DMS114 treated with DMSO at 0.1 percent for 48 hours (cell line): ENCODE measurements at regions not wholly inside any gene's neighbourhood (a gene's known extent, or its start where the extent isn't known, plus 50 kb on each side); places are given as distances from the start of the nearest gene placed in this dataset.

ENCODE experiments used
- DNase-seq: peaks from one replicate; lab custom pipeline; 2025; ENCODE audit not compliant: unreplicated experiment; lab: John Stamatoyannopoulos, UW

- DNase-seq, result no peak
Observed at GRCh38 chr2:7281231-7282201, 364.3 kb downstream of the RNF144A start.

DNA sequence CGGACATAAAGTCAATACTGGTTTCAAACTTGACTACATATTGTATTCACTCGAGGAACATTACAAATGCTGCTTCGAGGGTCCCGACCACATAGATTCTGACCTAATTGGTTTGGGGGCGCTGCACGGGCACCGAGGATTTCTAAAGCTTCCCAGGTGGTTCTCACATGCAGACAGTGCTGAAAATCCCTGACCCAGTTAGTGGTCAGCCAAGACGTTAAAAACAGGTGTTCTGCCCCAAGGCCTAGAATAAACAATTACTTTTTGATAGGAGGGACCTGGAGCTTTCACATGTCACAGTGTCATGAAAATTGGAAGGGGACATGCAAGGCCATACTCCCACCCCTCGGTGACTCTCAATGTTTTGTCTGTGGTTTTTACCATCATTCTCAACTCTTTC is 368.9 kb downstream of the RNF144A start:
- no peak for DNase-seq

GRCh38 chr2:7288484-7288883 is 371.3 kb downstream of the RNF144A start:
- DNase-seq, result no peak

- DNase-seq, result no peak
Observed at GRCh38 chr2:7289697-7290096, 372.5 kb downstream of the RNF144A start.

GRCh38 chr2:7292154-7292691 is 375.0 kb downstream of the RNF144A start:
- DNase-seq, result no peak

DNA sequence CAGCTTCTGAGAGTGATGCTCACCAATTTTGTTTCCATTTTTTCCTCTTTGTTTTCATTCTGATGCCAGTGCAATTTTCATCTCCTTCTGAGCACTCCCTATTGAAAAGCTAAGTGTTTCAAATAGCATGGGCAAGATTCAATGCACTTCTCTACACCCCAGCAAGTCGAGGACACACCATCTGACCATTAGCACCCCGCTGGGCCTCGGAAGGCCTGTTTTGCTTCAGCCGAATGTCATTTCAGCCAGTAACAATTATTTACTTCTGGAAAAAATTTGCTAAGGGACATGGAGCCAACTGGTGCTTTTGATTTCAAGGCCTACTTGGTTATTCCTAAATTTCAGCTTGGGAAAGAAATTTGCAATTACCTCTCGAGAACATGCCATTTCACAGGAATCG is 392.4 kb downstream of the RNF144A start:
- no peak for DNase-seq

DNA sequence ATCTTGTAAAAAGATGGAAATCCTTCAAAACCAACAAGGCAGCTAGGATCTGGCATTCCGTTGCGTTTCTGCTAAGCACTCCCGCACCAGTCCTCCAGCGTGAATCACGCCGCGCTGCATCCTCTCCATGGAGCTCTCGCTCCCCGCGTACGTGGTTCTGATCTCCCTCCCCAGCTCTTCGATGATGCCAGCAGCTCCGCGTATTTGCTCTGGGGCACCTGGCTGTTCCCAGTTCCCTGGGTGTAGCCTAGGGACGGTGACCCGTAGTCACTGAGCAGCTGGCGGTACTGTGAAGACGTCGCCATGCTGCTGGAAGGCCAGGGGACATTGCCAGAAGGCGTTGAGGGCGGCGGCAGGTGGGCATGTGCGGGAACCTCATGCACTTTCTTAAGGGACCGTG is 407.5 kb downstream of the RNF144A start:
- DNase-seq, result no peak

DNA sequence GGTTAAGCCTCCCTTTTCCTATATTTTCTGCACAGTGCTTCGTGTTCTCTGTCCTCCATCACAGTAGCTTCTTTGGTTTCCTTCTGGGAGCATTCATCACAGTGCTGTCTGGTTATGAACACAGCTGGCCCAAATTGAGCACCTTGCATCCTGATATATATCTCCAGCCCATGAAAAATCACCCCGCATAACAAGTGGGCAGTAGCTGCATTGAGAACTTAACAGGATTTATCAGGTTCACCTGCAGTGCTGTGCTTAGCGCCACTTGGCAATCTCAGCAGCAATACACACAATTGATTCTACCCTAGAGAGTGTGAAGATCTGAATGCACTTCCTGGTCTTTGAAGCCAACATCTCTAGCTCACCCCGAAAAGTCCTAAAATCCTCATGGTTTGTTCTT is 408.0 kb downstream of the RNF144A start:
- DNase-seq, result no peak

- DNase-seq, result no peak
Observed at GRCh38 chr2:7329465-7329864, 412.3 kb downstream of the RNF144A start.

DNA sequence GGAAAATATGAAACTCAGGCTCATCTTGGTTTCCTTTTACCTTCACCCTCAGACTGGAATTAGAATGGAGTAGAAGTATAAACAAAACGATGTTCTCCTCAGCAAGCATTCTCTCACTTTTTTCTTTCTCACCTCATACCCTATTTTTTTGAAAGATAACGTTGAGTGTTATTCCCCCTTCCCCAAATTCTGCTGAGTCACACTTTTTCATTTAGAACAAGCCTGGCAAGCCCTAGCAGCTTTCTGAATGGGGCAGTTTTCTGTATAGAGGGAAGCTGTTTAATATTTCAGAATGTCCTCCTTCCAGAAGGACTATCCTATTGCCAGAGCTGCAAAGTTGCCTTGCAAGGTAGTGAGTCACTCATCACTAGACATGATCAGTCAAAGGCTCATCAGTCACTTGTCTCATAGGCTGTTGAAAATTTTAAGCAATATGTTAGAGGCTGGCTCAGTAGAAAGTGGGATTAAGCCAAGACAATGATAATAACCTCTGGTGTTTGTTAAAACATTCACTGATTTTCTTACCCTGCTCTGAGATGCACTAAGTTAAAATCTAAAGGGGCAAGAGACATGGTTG is 416.1 kb downstream of the RNF144A start:
- no peak for DNase-seq

DNA sequence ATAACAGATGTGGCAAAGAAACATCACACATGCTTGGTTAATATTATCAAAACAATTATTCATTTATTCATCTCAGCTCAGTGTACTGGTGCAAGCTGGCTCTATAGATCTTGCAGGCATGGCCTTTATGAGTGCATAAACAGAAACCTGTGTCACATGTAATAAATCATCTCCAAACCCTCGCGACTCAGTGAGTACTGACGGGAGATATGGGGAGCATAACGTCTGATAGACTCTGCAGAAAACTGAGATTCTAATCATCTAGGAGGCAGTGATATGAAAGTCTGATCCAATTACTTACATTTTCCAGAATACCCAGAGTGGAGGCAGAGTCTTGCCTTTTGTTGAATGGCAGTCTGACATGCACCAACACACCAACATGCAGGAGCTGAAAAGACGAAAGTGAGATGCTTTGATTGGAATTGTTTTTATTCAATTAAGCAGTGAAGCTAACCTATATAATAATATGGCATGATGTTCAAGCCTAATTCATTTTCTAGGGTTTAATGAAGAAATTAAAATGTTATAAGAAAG is 416.8 kb downstream of the RNF144A start:
- no peak for DNase-seq

DNA sequence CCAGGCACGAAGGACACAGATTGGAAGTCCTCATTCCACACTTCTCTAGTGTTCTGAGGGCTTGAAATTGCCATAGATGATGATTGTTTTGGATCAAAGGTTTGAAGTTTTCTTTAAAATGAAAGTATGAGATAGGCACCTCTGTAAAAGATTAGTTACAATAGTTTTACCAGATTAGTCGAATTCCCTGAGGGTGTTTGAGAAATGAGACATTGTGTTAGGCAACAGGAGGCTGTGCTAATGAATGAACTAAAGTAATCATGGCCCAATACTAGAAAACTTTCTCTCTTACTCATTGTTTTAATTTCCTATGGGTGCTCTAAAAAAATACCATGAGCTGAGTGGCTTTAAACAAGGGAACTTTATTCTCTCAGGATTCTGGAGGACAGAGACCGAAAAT is 421.7 kb downstream of the RNF144A start:
- no peak for DNase-seq

- DNase-seq, result no peak
Observed at GRCh38 chr2:7346336-7346735, 429.1 kb downstream of the RNF144A start.

DNA sequence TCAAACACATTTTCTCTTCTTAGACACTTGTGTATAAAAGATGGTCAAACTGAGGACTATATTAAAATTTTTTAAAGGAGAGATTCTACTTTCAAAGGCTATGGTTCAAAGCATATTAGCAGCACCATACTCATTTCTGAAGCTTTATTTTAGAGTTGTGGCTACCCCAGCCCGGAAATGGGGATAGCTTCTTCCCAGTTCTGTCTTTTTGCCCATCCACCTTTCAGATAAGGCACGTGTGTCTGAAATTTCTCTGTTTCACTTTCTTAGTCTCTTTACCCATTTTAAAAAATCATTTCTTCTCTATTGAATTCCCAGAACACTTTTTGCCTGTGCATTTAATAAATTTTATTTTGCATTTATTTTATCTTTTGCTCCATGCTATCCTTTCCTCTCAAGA is 431.5 kb downstream of the RNF144A start:
- no peak for DNase-seq

DNA sequence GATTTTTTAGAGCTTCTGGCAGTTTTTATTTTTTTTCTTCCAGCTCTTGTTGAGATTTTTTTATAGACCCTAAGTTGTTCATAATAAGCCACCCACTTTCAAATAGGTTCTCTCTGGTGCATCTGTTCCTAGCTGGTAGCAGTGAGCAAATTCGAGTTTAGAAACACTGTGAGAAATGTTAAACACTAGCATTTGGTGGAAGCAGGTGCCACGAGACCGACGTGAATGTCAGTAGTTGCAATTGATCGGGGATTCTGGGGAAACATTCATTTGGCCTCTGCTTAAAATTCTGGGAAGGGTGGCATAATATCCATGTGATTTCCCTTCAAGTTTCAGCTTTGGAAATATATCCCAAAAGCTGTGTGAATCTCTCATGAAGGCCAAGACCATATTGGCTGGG is 435.0 kb downstream of the RNF144A start:
- DNase-seq, result no peak

DNA sequence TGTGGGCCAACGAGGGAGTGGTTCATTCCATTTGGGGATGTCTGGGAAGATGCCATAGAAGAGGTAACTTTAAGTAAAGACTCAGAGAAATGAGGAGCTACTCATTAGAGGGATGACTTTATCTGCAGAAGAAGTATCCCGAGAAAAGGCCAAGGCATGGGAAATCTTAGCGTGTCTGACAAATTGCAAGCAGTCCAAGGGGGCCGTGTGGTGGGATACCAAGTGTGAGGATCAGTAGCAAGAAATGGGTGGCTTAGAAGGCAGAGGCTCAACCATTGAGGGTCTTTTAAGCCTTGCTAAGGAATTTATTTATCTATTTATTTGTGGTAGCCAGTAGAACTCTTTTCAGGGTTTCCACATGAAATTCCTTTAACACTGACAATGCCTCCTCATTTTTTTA is 436.4 kb downstream of the RNF144A start:
- no peak for DNase-seq

GRCh38 chr2:7355781-7356180 is 438.6 kb downstream of the RNF144A start:
- DNase-seq, result no peak

DNA sequence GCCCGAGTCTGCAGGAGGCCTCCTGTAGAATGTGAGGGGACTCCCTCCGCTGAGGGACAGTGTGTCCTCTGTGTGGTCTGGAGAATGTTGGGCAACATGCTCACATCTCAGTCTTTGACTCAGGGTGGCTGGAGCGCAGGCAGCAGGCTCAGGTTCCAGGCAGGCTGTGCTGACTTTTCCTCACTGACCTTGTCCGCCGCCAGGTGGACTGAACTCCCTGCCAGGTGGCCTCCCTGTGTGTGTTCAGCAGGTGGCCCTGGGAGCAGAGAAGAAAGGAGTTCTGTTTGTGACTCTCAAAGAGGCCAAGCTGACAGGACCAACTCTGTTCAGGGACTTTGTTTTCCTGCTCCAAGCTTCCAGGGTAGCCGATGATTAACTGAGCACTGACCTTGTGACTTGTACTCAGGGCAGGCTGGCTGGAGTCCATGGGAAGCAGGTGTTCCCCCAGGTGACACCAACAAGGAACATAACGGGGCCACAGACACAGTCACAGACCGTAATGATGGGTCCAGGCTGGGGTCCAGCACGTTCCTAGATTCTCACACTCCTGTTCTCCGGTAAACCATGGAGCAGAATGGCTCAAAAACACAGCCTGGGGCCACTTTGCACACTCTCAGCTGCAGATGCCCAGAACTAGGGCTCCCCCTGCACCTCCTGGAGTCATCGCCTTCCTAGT is 439.8 kb downstream of the RNF144A start:
- no peak for DNase-seq

GRCh38 chr2:7357993-7358392 is 440.8 kb downstream of the RNF144A start:
- DNase-seq, result no peak

DNA sequence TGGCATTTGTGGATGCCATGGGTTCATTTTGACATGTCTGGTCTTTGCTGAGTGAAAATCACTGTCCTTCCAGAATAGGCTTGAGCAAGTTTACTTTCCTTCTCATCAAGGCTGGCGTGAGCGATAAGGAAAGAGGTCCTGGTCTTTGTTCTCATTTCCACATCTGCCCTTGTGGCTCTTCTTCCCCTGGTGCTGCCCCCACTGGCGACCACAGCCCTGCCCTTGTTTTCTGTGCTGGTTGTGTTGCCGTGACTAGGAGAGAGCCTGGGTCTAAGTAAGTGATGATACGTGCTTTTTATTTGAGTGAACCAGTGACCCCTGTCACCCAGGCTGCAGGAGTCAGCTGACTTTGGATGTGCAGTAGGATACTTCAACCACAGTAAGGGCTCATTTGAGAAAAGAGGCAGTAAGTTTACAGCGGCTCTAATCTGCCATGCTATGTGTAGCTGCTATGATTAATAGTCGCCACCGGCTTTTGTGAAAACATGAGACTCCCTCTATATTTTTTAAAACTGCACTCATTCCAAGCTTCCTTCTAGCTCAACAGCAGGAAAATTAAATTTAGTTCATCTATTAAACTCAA is 441.7 kb downstream of the RNF144A start:
- no peak for DNase-seq

- no peak for DNase-seq
Observed at GRCh38 chr2:7363906-7364305, 446.7 kb downstream of the RNF144A start.
